ENCODE measurements at regions not wholly inside any gene's neighbourhood (a gene's known extent, or its start where the extent isn't known, plus 50 kb on each side); places are given as distances from the start of the nearest gene placed in this dataset.

DNA sequence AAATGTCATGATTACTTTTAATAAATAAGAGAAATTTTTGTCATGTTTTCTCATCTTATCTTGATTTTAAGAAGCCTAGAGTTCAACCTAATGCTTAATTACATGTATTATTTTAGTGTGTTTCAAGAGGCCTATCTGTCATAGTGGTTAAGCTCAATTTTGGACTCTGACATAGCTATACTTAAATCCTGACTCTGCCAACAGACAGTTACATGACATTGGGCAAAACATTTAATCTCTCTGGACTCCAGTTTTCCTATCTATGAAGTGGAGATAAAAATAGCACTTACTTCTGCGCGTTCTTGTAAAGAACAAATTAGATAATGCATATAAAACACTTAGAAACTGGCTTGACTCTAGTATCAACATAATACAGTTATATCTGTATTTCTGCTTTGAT is 417.8 kb downstream of the MRPL39 start:
- H3K9me3 ChIP-seq (ENCODE audit: control insufficient read depth, low read depth, low read length), result no peaks in the 10 kb centered on the region
- FAIRE-seq (no peak), DNase-seq (ENCODE audit: low read depth, low spot score) (no peak)
- H3K9ac ChIP-seq (ENCODE audit: control insufficient read depth, extremely low read depth, insufficient read depth, low read length), result no peak overlapping the region
- dilution Hi-C loops (cut with MboI; ENCODE audit: extremely low pct_ligation_motif_present, low sequenced_read_pairs), result no loop called here
- no peaks in the 10 kb centered on the region for H4K20me1 ChIP-seq (ENCODE audit: control insufficient read depth, extremely low read depth, insufficient read depth, low read length)
- TF ChIP-seq, protein P1, sequence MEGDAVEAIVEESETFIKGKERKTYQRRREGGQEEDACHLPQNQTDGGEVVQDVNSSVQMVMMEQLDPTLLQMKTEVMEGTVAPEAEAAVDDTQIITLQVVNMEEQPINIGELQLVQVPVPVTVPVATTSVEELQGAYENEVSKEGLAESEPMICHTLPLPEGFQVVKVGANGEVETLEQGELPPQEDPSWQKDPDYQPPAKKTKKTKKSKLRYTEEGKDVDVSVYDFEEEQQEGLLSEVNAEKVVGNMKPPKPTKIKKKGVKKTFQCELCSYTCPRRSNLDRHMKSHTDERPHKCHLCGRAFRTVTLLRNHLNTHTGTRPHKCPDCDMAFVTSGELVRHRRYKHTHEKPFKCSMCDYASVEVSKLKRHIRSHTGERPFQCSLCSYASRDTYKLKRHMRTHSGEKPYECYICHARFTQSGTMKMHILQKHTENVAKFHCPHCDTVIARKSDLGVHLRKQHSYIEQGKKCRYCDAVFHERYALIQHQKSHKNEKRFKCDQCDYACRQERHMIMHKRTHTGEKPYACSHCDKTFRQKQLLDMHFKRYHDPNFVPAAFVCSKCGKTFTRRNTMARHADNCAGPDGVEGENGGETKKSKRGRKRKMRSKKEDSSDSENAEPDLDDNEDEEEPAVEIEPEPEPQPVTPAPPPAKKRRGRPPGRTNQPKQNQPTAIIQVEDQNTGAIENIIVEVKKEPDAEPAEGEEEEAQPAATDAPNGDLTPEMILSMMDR (optimal IDR thresholded peaks at IDR 0.05 in 1 of 3, IDR thresholded peaks at IDR 0.05 in 1 of 3, conservative IDR thresholded peaks at IDR 0.05 in 1 of 3; ENCODE audit: extremely low read depth in 1 of 3, insufficient read depth in 2 of 3, low read length in 3 of 3), result no peak
- TF ChIP-seq EZH2 (IDR thresholded peaks at IDR 0.05; ENCODE audit: low read length), result no peak
- no peaks in the 10 kb centered on the region for H3K79me2 ChIP-seq (ENCODE audit: control insufficient read depth, insufficient read depth, low read length)
- H3K4me1 ChIP-seq (ENCODE audit: control insufficient read depth, extremely low read depth, insufficient read depth, low read length), result no peaks in the 10 kb centered on the region
- no peaks in the 10 kb centered on the region for H3K9me1 ChIP-seq (ENCODE audit: control insufficient read depth, extremely low read depth, insufficient read depth, low read length)
- no peak overlapping the region for H3K4me3 ChIP-seq (ENCODE audit: control insufficient read depth in 2 of 3, extremely low read depth in 1 of 3, insufficient read depth in 2 of 3, low read depth in 1 of 3, low read length in 3 of 3)
- H3K36me3 ChIP-seq (ENCODE audit: control insufficient read depth in 2 of 2, extremely low read depth in 1 of 2, insufficient read depth in 2 of 2, low read length in 2 of 2), result no peaks in the 10 kb centered on the region
- H3K4me2 ChIP-seq (ENCODE audit: control insufficient read depth, extremely low read depth, insufficient read depth, low read depth, low read length), result no peak overlapping the region
- no peak overlapping the region for H2AFZ ChIP-seq (ENCODE audit: control insufficient read depth, low read length)
- no peak overlapping the region for H3K27ac ChIP-seq (ENCODE audit: control insufficient read depth, insufficient read depth, low read length)
- H3K27me3 ChIP-seq (ENCODE audit: control insufficient read depth, extremely low read depth, insufficient read depth, low read length), result no peaks in the 10 kb centered on the region

GRCh38 chr21:25188677-25189079 is 418.6 kb downstream of the MRPL39 start:
- dilution Hi-C loops (cut with MboI; ENCODE audit: extremely low pct_ligation_motif_present, low sequenced_read_pairs), result no loop called here
- H3K27ac ChIP-seq (ENCODE audit: control insufficient read depth, insufficient read depth, low read length), result no peak overlapping the region
- H3K9ac ChIP-seq (ENCODE audit: control insufficient read depth, extremely low read depth, insufficient read depth, low read length), result no peak overlapping the region
- no peaks in the 10 kb centered on the region for H3K36me3 ChIP-seq (ENCODE audit: control insufficient read depth in 2 of 2, extremely low read depth in 1 of 2, insufficient read depth in 2 of 2, low read length in 2 of 2)
- TF ChIP-seq, protein P1 (optimal IDR thresholded peaks at IDR 0.05 in 1 of 3, IDR thresholded peaks at IDR 0.05 in 1 of 3, conservative IDR thresholded peaks at IDR 0.05 in 1 of 3; ENCODE audit: extremely low read depth in 1 of 3, insufficient read depth in 2 of 3, low read length in 3 of 3), result no peak
- no peaks in the 10 kb centered on the region for H4K20me1 ChIP-seq (ENCODE audit: control insufficient read depth, extremely low read depth, insufficient read depth, low read length)
- H3K9me1 ChIP-seq (ENCODE audit: control insufficient read depth, extremely low read depth, insufficient read depth, low read length), result no peaks in the 10 kb centered on the region
- FAIRE-seq (no peak), DNase-seq (ENCODE audit: low read depth, low spot score) (no peak)
- H3K4me3 ChIP-seq (ENCODE audit: control insufficient read depth in 2 of 3, extremely low read depth in 1 of 3, insufficient read depth in 2 of 3, low read depth in 1 of 3, low read length in 3 of 3), result no peak overlapping the region
- H3K79me2 ChIP-seq (ENCODE audit: control insufficient read depth, insufficient read depth, low read length), result no peaks in the 10 kb centered on the region
- H3K27me3 ChIP-seq (ENCODE audit: control insufficient read depth, extremely low read depth, insufficient read depth, low read length), result no peaks in the 10 kb centered on the region
- H2AFZ ChIP-seq (ENCODE audit: control insufficient read depth, low read length), result no peak overlapping the region
- no peaks in the 10 kb centered on the region for H3K4me1 ChIP-seq (ENCODE audit: control insufficient read depth, extremely low read depth, insufficient read depth, low read length)
- H3K4me2 ChIP-seq (ENCODE audit: control insufficient read depth, extremely low read depth, insufficient read depth, low read depth, low read length), result no peak overlapping the region
- H3K9me3 ChIP-seq (ENCODE audit: control insufficient read depth, low read depth, low read length), result no peaks in the 10 kb centered on the region

All from keratinocyte (primary cell).